ENCODE measurements at regions not wholly inside any gene's neighbourhood (a gene's known extent, or its start where the extent isn't known, plus 50 kb on each side); places are given as distances from the start of the nearest gene placed in this dataset.

DNA sequence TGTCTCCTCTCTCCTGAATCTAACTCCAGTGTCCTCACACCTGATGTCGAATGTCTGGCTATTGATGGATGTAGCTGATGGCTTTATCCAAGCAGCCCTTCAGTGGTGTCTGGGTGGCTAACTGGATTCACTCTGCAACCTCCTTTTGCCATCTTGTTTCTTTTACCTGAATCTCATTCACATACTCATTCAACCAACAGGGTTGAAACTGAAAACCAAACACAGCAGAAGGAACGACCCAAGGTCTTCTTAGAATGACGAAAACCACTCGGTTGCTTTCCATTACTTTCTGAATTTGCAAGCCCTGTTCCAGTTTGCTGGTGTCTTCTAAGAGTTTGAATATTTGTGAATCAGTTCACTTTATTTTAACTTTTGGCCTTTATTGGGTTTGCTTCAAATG, 424.3 kb upstream of the CXADR start:
- no peaks in the 10 kb centered on the region for H3K4me1 ChIP-seq (ENCODE audit: insufficient read depth, low read length, poor library complexity, severe bottlenecking)
- ChIA-PET CTCF (no interaction called here), POLR2A (ENCODE audit: low non-redundant PET) (no interaction called here)
- no peaks in the 10 kb centered on the region for H3K27me3 ChIP-seq (replicated peaks; ENCODE audit: insufficient read depth, low read depth, low read length, poor library complexity)
- no TSS peak for BruUV-seq (replicated peaks)
- TF ChIP-seq, protein P1, sequence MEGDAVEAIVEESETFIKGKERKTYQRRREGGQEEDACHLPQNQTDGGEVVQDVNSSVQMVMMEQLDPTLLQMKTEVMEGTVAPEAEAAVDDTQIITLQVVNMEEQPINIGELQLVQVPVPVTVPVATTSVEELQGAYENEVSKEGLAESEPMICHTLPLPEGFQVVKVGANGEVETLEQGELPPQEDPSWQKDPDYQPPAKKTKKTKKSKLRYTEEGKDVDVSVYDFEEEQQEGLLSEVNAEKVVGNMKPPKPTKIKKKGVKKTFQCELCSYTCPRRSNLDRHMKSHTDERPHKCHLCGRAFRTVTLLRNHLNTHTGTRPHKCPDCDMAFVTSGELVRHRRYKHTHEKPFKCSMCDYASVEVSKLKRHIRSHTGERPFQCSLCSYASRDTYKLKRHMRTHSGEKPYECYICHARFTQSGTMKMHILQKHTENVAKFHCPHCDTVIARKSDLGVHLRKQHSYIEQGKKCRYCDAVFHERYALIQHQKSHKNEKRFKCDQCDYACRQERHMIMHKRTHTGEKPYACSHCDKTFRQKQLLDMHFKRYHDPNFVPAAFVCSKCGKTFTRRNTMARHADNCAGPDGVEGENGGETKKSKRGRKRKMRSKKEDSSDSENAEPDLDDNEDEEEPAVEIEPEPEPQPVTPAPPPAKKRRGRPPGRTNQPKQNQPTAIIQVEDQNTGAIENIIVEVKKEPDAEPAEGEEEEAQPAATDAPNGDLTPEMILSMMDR (conservative IDR thresholded peaks at IDR 0.05; ENCODE audit: low read depth, low read length), result no peak
- TF ChIP-seq EZH2 (IDR thresholded peaks at IDR 0.05; ENCODE audit: borderline replicate concordance, low read depth, low read length, poor library complexity, severe bottlenecking), result no peak
- H3K27ac ChIP-seq (ENCODE audit: low read depth, low read length, poor library complexity, severe bottlenecking), result no peak overlapping the region
- no peak for DNase-seq (ENCODE audit: low spot score)
- no peaks in the 10 kb centered on the region for H3K36me3 ChIP-seq (ENCODE audit: insufficient read depth, low read length, poor library complexity, severe bottlenecking)
- intact Hi-C loops (cut with micrococcal nuclease; ENCODE audit: unreplicated experiment), result no loop called here
- no peaks in the 10 kb centered on the region for H3K9me3 ChIP-seq (ENCODE audit: low read depth, low read length, poor library complexity, severe bottlenecking)
- no peak overlapping the region for H3K4me3 ChIP-seq (ENCODE audit: low read depth, low read length, poor library complexity, severe bottlenecking)

DNA sequence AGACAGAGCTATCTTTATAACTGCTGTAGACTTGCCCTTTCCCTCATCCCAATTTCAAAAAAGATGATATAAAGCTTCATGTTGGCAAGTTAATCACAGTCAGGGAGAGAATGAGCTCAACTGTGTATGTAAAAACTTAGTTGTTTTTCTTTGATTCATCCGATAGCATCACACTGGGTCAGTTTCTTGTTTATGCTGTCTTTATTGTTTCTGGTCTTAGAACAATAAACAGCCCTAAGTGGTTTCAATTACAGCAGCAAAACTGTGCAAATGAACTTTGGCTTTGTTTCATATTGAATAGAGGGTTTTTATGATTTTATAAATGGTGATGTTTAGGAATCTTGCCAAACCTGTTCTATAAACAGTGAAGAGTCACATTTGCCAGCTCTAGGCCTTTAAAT, 423.8 kb upstream of the CXADR start:
- no peaks in the 10 kb centered on the region for H3K27me3 ChIP-seq (replicated peaks; ENCODE audit: insufficient read depth, low read depth, low read length, poor library complexity)
- TF ChIP-seq EZH2 (IDR thresholded peaks at IDR 0.05; ENCODE audit: borderline replicate concordance, low read depth, low read length, poor library complexity, severe bottlenecking), result no peak
- TF ChIP-seq, protein P1 (conservative IDR thresholded peaks at IDR 0.05; ENCODE audit: low read depth, low read length), result no peak
- intact Hi-C loops (cut with micrococcal nuclease; ENCODE audit: unreplicated experiment), result no loop called here
- POLR2A ChIA-PET (ENCODE audit: low non-redundant PET), result no interaction called here
- BruUV-seq (replicated peaks), result no TSS peak
- CTCF ChIA-PET, result no interaction called here
- no peaks in the 10 kb centered on the region for H3K4me1 ChIP-seq (ENCODE audit: insufficient read depth, low read length, poor library complexity, severe bottlenecking)
- no peak overlapping the region for H3K4me3 ChIP-seq (ENCODE audit: low read depth, low read length, poor library complexity, severe bottlenecking)
- no peak for DNase-seq (ENCODE audit: low spot score)
- H3K27ac ChIP-seq (ENCODE audit: low read depth, low read length, poor library complexity, severe bottlenecking), result no peak overlapping the region
- H3K36me3 ChIP-seq (ENCODE audit: insufficient read depth, low read length, poor library complexity, severe bottlenecking), result no peaks in the 10 kb centered on the region
- no peaks in the 10 kb centered on the region for H3K9me3 ChIP-seq (ENCODE audit: low read depth, low read length, poor library complexity, severe bottlenecking)

DNA sequence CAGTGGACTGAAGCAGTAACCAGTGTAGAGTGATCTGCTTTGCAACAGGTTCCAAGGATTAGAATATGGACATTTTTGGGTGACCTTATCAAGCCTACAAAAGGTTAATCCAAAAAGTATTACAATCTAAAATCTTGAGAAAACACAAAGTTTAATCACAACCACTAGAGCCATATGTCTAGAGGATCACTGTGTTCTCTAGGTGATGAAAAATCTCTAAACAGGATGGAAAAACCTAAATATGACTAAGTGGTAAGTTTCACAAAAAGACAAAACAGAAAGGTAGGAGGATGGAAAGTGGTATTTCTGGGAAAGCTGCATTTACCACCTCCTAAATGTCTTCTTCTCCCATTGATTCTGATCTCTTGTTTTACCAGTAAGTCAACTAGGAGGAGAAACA, 411.1 kb upstream of the CXADR start:
- no peak for DNase-seq (ENCODE audit: low spot score)
- ChIA-PET POLR2A (ENCODE audit: low non-redundant PET) (no interaction called here), CTCF (no interaction called here)
- TF ChIP-seq EZH2 (IDR thresholded peaks at IDR 0.05; ENCODE audit: borderline replicate concordance, low read depth, low read length, poor library complexity, severe bottlenecking), result no peak
- TF ChIP-seq, protein P1 (conservative IDR thresholded peaks at IDR 0.05; ENCODE audit: low read depth, low read length), result no peak
- Histone ChIP-seq H3K4me3 (ENCODE audit: low read depth, low read length, poor library complexity, severe bottlenecking) (no peak overlapping the region), H3K4me1 (ENCODE audit: insufficient read depth, low read length, poor library complexity, severe bottlenecking) (no peaks in the 10 kb centered on the region), H3K27me3 (replicated peaks; ENCODE audit: insufficient read depth, low read depth, low read length, poor library complexity) (no peaks in the 10 kb centered on the region), H3K36me3 (ENCODE audit: insufficient read depth, low read length, poor library complexity, severe bottlenecking) (no peaks in the 10 kb centered on the region), H3K9me3 (ENCODE audit: low read depth, low read length, poor library complexity, severe bottlenecking) (peaks cover 39% of the 10 kb centered on the region), H3K27ac (ENCODE audit: low read depth, low read length, poor library complexity, severe bottlenecking) (no peak overlapping the region)
- intact Hi-C loops (cut with micrococcal nuclease; ENCODE audit: unreplicated experiment), result no loop called here
- BruUV-seq (replicated peaks), result no TSS peak

All from A673 (cell line).